Lung (tissue), 11 donors: ENCODE measurements at regions not wholly inside any gene's neighbourhood (a gene's known extent, or its start where the extent isn't known, plus 50 kb on each side); places are given as distances from the start of the nearest gene placed in this dataset.

ENCODE experiments used
- ATAC-seq: fragments of 200-7000 bp; cut with Tn5 transposase; one replicate; pipeline ENCODE4 v1.9.1; 2020; ENCODE audit warnings: moderate number of reproducible peaks; ENCODE audit not compliant: insufficient read depth, low FRiP score
- DNase-seq, 3 donors: peaks; one replicate each; pipeline ENCODE4 v3.0.0-alpha.2; 2013 to 2017
- H3K27ac ChIP-seq, 2 donors: one replicate each; pipeline ENCODE4 v1.5.1; 2013; ENCODE audit warnings: mild to moderate bottlenecking in 2 of 2, moderate library complexity in 2 of 2, control low read depth in 1 of 2, inconsistent platforms in 1 of 2, low read depth in 1 of 2, low read length in 1 of 2
- H3K27me3 ChIP-seq, 3 donors: one replicate each; pipeline ENCODE4 v1.5.1; 2013; ENCODE audit warnings: low read length in 2 of 3; ENCODE audit not compliant: control insufficient read depth in 3 of 3, insufficient read depth in 3 of 3
- H3K36me3 ChIP-seq, 4 donors: one replicate each; pipeline ENCODE4 v1.5.1; 2013; ENCODE audit warnings: low read length in 4 of 4, mild to moderate bottlenecking in 1 of 4, moderate library complexity in 1 of 4; ENCODE audit not compliant: control insufficient read depth in 4 of 4, insufficient read depth in 4 of 4
- H3K4me1 ChIP-seq, 5 donors: one replicate each; pipeline ENCODE4 v1.5.1; 2013; ENCODE audit warnings: low read length in 5 of 5, mild to moderate bottlenecking in 2 of 5, moderate library complexity in 1 of 5; ENCODE audit not compliant: control insufficient read depth in 5 of 5, insufficient read depth in 5 of 5
- H3K4me3 ChIP-seq: one replicate; pipeline ENCODE4 v1.5.1; 2013; ENCODE audit warnings: mild to moderate bottlenecking, control low read depth, moderate library complexity
- H3K9ac ChIP-seq, 2 donors: one replicate each; pipeline ENCODE4 v1.5.1; 2013; ENCODE audit warnings: low read length in 2 of 2, control low read depth in 1 of 2; ENCODE audit not compliant: insufficient read depth in 1 of 2
- H3K9me3 ChIP-seq, 4 donors: one replicate each; pipeline ENCODE4 v1.5.1; 2013; ENCODE audit warnings: low read length in 3 of 4, mild to moderate bottlenecking in 1 of 4, moderate library complexity in 1 of 4; ENCODE audit not compliant: control insufficient read depth in 4 of 4, insufficient read depth in 3 of 4
- WGBS, 2 donors: extraction: QIAGEN DNeasy Blood & Tissue Kit; methylation state at CpG; one replicate each; pipeline ENCODE4 v1.1.7; 2013; 5-methylcytosine and 5-hydroxymethylcytosine counted together
- TF ChIP-seq, protein P1 (sequence below): IDR thresholded peaks from 2 replicates; pipeline ENCODE4 v1.5.1; 2012; ENCODE audit warnings: mild to moderate bottlenecking; ENCODE audit errors: control extremely low read depth, extremely low read depth
- donor health status: control.
- donor health status: control.
- donor health status: Bipolar disorder and iron deficiency.
- donor health status: healthy.
- donor health status: DM: yes; HTN: yes; CAD: no.

GRCh38 chr11:134858783-134859480, 446.9 kb upstream of the B3GAT1 start:
- no peaks in the 10 kb centered on the region for H3K36me3 ChIP-seq
- no peak overlapping the region for H3K27ac ChIP-seq
- H3K4me3 ChIP-seq: no peak overlapping the region
- DNase-seq (no peak), ATAC-seq (no peak)
- H3K9me3 ChIP-seq: no peaks in the 10 kb centered on the region
- H3K9ac ChIP-seq: no peak overlapping the region
- H3K4me1 ChIP-seq: peaks cover 0 to 10% (median 4%) of the 10 kb centered on the region in 5 donors
- 77% methylated on average over 8 of the region's 8 CpGs for WGBS, 2 donors
- peaks cover 0 to 6% (median 0%) of the 10 kb centered on the region in 3 donors for H3K27me3 ChIP-seq
- TF ChIP-seq, protein P1, sequence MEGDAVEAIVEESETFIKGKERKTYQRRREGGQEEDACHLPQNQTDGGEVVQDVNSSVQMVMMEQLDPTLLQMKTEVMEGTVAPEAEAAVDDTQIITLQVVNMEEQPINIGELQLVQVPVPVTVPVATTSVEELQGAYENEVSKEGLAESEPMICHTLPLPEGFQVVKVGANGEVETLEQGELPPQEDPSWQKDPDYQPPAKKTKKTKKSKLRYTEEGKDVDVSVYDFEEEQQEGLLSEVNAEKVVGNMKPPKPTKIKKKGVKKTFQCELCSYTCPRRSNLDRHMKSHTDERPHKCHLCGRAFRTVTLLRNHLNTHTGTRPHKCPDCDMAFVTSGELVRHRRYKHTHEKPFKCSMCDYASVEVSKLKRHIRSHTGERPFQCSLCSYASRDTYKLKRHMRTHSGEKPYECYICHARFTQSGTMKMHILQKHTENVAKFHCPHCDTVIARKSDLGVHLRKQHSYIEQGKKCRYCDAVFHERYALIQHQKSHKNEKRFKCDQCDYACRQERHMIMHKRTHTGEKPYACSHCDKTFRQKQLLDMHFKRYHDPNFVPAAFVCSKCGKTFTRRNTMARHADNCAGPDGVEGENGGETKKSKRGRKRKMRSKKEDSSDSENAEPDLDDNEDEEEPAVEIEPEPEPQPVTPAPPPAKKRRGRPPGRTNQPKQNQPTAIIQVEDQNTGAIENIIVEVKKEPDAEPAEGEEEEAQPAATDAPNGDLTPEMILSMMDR: no peak

GRCh38 chr11:134857035-134857434, 445.0 kb upstream of the B3GAT1 start:
- 83 to 88% methylated on average over 4 of the region's 4 CpGs for WGBS, 2 donors
- no peak overlapping the region for H3K9ac ChIP-seq
- no peak overlapping the region for H3K27ac ChIP-seq
- H3K36me3 ChIP-seq: no peaks in the 10 kb centered on the region
- peaks cover 0 to 8% (median 0%) of the 10 kb centered on the region in 3 donors for H3K27me3 ChIP-seq
- TF ChIP-seq, protein P1: no peak
- peaks cover 0 to 10% (median 4%) of the 10 kb centered on the region in 5 donors for H3K4me1 ChIP-seq
- ATAC-seq (no peak), DNase-seq (no peak)
- H3K9me3 ChIP-seq: no peaks in the 10 kb centered on the region
- H3K4me3 ChIP-seq: no peak overlapping the region

DNA sequence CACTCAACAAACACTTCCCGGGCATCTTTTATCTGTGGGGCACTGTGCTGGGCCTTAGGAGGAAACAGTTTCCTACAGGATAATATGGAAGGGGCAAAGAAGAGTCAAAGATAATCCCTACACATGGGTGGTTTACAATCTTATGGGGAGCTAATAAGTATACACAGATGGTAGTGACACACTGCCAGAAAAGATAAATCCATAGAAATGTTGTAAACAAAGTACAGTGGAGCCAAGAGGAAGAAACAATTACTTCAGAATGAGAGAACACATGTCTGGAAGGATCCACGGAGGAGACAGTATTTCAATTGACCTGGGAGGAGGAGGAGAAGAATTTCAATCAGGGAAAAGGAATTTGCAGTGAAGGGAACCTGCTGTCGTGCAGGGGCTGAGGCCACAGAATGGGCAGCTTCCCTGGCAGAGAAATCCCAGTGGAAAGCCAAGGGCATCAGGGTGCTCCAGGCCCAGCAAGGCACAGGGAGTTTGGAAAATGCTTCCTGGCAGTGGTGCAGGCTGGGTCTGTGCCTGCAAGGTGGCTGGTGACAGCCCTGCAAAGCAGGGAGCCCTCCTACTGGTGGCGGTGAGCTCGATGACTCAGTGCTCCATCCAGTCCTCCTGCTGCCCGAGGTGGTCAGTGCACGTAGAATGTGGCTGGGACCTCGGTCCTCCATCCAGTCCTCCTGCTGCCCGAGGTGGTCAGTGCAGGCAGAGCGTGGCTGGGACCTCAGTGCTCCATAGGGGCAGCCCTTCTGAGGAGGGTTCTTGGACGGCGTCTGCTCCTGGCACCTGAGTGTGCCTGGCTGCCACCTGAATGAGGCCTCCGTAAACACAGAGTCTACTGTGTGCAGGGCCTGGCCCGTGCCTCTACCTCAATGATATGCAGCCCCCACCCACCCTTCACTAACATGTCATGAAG, 444.3 kb upstream of the B3GAT1 start:
- Histone ChIP-seq H3K27ac (no peak overlapping the region), H3K9me3 (no peaks in the 10 kb centered on the region), H3K4me3 (no peak overlapping the region), H3K27me3 (peaks cover 0 to 15% (median 0%) of the 10 kb centered on the region in 3 donors), H3K4me1 (peaks cover 0 to 14% (median 4%) of the 10 kb centered on the region in 5 donors), H3K36me3 (no peaks in the 10 kb centered on the region), H3K9ac (no peak overlapping the region)
- DNase-seq (peak; percentile 35 to 83 (median 57)), ATAC-seq (no peak)
- WGBS, 2 donors: 62 to 77% methylated on average over 14 of the region's 14 CpGs
- TF ChIP-seq, protein P1: no peak
